Spinal cord (tissue), 9 donors: ENCODE measurements at regions not wholly inside any gene's neighbourhood (a gene's known extent, or its start where the extent isn't known, plus 50 kb on each side); places are given as distances from the start of the nearest gene placed in this dataset.

Experiments used
- DNase-seq, 6 donors: peaks; one replicate each; pipeline versions ENCODE4 v3.0.0 to v3.0.0-alpha.2; 2013 to 2015; ENCODE audit warnings: low spot score in 6 of 6, low read depth in 4 of 6
- H3K27ac ChIP-seq: one replicate; pipeline ENCODE4 v1.5.1; 2013; ENCODE audit warnings: low read depth, low read length, control low read depth
- H3K27me3 ChIP-seq: one replicate; pipeline ENCODE4 v1.6.1; 2013; ENCODE audit warnings: low read length; ENCODE audit not compliant: control insufficient read depth, insufficient read depth
- H3K36me3 ChIP-seq: one replicate; pipeline ENCODE4 v1.6.1; 2013; ENCODE audit warnings: low read length; ENCODE audit not compliant: control insufficient read depth, insufficient read depth
- H3K4me1 ChIP-seq: one replicate; pipeline ENCODE4 v1.6.1; 2013; ENCODE audit warnings: low read length; ENCODE audit not compliant: control insufficient read depth, insufficient read depth
- H3K4me3 ChIP-seq: one replicate; pipeline ENCODE4 v1.5.1; 2013; ENCODE audit warnings: low read depth, low read length, control low read depth
- H3K9me3 ChIP-seq: one replicate; pipeline ENCODE4 v1.6.1; 2013; ENCODE audit warnings: low read length; ENCODE audit not compliant: control insufficient read depth, insufficient read depth
- WGBS: methylation state at CpG from one replicate; pipeline ENCODE4 v1.1.5; 2013; ENCODE audit warnings: missing lambda C conversion rate; ENCODE audit not compliant: insufficient coverage; 5-methylcytosine and 5-hydroxymethylcytosine counted together
- donor health status: healthy.

GRCh38 chr19:30621326-30621920 is 249.2 kb downstream of the ZNF536 start:
- Histone ChIP-seq H3K36me3 (peaks cover under 1% of the 10 kb centered on the region), H3K4me3 (no peak overlapping the region), H3K27me3 (no peaks in the 10 kb centered on the region), H3K27ac (no peak overlapping the region), H3K4me1 (no peaks in the 10 kb centered on the region), H3K9me3 (no peaks in the 10 kb centered on the region)
- WGBS = 70% methylated on average over 6 of the region's 8 CpGs
- no peak for DNase-seq

GRCh38 chr19:30620354-30620753 is 248.2 kb downstream of the ZNF536 start:
- no peak overlapping the region for H3K4me3 ChIP-seq
- no peaks in the 10 kb centered on the region for H3K4me1 ChIP-seq
- no peaks in the 10 kb centered on the region for H3K9me3 ChIP-seq
- H3K36me3 ChIP-seq = no peaks in the 10 kb centered on the region
- H3K27me3 ChIP-seq = no peaks in the 10 kb centered on the region
- H3K27ac ChIP-seq = no peak overlapping the region
- DNase-seq = no peak
- WGBS = 100% methylated on average over 1 of the region's 4 CpGs

GRCh38 chr19:30609656-30610270 is 237.6 kb downstream of the ZNF536 start:
- Histone ChIP-seq H3K36me3 (no peaks in the 10 kb centered on the region), H3K4me3 (no peak overlapping the region), H3K4me1 (no peaks in the 10 kb centered on the region), H3K9me3 (no peaks in the 10 kb centered on the region), H3K27ac (no peak overlapping the region), H3K27me3 (no peaks in the 10 kb centered on the region)
- no peak for DNase-seq
- 100% methylated on average over 2 of the region's 2 CpGs for WGBS

- WGBS = 100% methylated on average over 1 of the region's 1 CpG
- H3K9me3 ChIP-seq = no peaks in the 10 kb centered on the region
- DNase-seq = no peak
- H3K36me3 ChIP-seq = no peaks in the 10 kb centered on the region
- H3K4me3 ChIP-seq = no peak overlapping the region
- no peaks in the 10 kb centered on the region for H3K27me3 ChIP-seq
- no peaks in the 10 kb centered on the region for H3K4me1 ChIP-seq
- no peak overlapping the region for H3K27ac ChIP-seq
Observed at GRCh38 chr19:30608471-30608870, 236.3 kb downstream of the ZNF536 start.
